ENCODE measurements at regions not wholly inside any gene's neighbourhood (a gene's known extent, or its start where the extent isn't known, plus 50 kb on each side); places are given as distances from the start of the nearest gene placed in this dataset.

DNA sequence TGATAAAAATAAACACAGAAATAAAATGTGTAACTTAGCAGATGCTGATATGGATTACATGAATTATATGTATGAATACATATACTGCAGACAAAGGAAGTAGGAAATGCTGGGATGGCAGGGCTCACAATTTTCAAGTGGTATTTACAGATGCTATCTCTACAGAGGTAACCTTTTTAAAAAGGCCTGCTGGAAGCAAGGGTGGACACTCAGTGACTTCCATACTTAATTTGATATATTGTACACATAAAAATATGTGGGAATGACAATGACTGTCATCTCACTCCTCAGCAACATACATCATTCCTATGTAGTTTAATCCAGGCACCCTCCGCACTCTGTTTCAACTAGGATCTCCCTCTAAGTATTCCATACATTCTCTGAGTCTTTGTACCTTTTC lies 452.9 kb downstream of the DTHD1 start:
- TF ChIP-seq, protein P1, sequence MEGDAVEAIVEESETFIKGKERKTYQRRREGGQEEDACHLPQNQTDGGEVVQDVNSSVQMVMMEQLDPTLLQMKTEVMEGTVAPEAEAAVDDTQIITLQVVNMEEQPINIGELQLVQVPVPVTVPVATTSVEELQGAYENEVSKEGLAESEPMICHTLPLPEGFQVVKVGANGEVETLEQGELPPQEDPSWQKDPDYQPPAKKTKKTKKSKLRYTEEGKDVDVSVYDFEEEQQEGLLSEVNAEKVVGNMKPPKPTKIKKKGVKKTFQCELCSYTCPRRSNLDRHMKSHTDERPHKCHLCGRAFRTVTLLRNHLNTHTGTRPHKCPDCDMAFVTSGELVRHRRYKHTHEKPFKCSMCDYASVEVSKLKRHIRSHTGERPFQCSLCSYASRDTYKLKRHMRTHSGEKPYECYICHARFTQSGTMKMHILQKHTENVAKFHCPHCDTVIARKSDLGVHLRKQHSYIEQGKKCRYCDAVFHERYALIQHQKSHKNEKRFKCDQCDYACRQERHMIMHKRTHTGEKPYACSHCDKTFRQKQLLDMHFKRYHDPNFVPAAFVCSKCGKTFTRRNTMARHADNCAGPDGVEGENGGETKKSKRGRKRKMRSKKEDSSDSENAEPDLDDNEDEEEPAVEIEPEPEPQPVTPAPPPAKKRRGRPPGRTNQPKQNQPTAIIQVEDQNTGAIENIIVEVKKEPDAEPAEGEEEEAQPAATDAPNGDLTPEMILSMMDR (IDR thresholded peaks at IDR 0.05): no peak
- no peak for TF ChIP-seq POLR2A (IDR thresholded peaks at IDR 0.05)
